GM23248 (cell line): ENCODE measurements at regions not wholly inside any gene's neighbourhood (a gene's known extent, or its start where the extent isn't known, plus 50 kb on each side); places are given as distances from the start of the nearest gene placed in this dataset.

Experiments
- EZH2 ChIP-seq: fragments of 200-600 bp; sonication (generic); IDR thresholded peaks from 2 replicates; pipeline ENCODE4 v1.6.1; 2018; ENCODE audit warnings: antibody characterized with exemption, mild to moderate bottlenecking; ENCODE audit not compliant: insufficient read depth, poor library complexity, severe bottlenecking
- EZH2phosphoT487 ChIP-seq: fragments of 200-600 bp; sonication (generic); IDR thresholded peaks from 2 replicates; pipeline ENCODE4 v1.6.1; 2018; ENCODE audit warnings: antibody characterized with exemption, moderate library complexity, mild to moderate bottlenecking, low read depth; ENCODE audit not compliant: insufficient read depth

- TF ChIP-seq EZH2 (no peak), EZH2phosphoT487 (no peak)
These were observed 195.2 kb downstream of the PDCD6IP start for GRCh38 chr3:33993631-33994030.
